Fibroblast of skin of left biceps (primary cell): ENCODE measurements at regions not wholly inside any gene's neighbourhood (a gene's known extent, or its start where the extent isn't known, plus 50 kb on each side); places are given as distances from the start of the nearest gene placed in this dataset.
"Not testable (repeated sequence)": the region's sequence is repeated elsewhere in the genome, so short reads cannot be mapped to it uniquely, and the experiment has no call there.

ENCODE experiments used
- DNase-seq, 2 experiments: peaks; one replicate each; pipeline ENCODE4 v3.0.0-alpha.2; 2013; ENCODE audit warnings: low read depth in 2 of 2

GRCh38 chr15:22134941-22135566, 54.7 kb downstream of the OR4M2 start:
- DNase-seq = not testable (repeated sequence)

- DNase-seq = not testable (repeated sequence)
Observed at GRCh38 chr15:22137572-22137971, 57.2 kb downstream of the OR4M2 start.

- DNase-seq = not testable (repeated sequence)
Observed at GRCh38 chr15:22141106-22141505, 60.8 kb downstream of the OR4M2 start.

GRCh38 chr15:22148109-22148508, 67.8 kb downstream of the OR4M2 start:
- DNase-seq = not testable (repeated sequence)

GRCh38 chr15:22158243-22158642, 77.9 kb downstream of the OR4M2 start:
- DNase-seq = not testable (repeated sequence)

GRCh38 chr15:22160283-22160682, 80.0 kb downstream of the OR4M2 start:
- DNase-seq = not testable (repeated sequence)

- not testable (repeated sequence) for DNase-seq
Observed at GRCh38 chr15:22160741-22161140, 80.4 kb downstream of the OR4M2 start.

- not testable (repeated sequence) for DNase-seq
Observed at GRCh38 chr15:22161398-22161797, 81.1 kb downstream of the OR4M2 start.

GRCh38 chr15:22163715-22164114, 83.4 kb downstream of the OR4M2 start:
- not testable (repeated sequence) for DNase-seq

- not testable (repeated sequence) for DNase-seq
Observed at GRCh38 chr15:22167521-22167920, 87.2 kb downstream of the OR4M2 start.

GRCh38 chr15:22173029-22173998, 93.0 kb downstream of the OR4M2 start:
- not testable (repeated sequence) for DNase-seq

- DNase-seq = not testable (repeated sequence)
Observed at GRCh38 chr15:22174088-22174487, 93.8 kb downstream of the OR4M2 start.

- not testable (repeated sequence) for DNase-seq
Observed at GRCh38 chr15:22177965-22178364, 97.6 kb downstream of the OR4M2 start.

- DNase-seq = not testable (repeated sequence)
Observed at GRCh38 chr15:22178438-22178837, 98.1 kb downstream of the OR4M2 start.

- DNase-seq = not testable (repeated sequence)
Observed at GRCh38 chr15:22179043-22179442, 98.7 kb downstream of the OR4M2 start.

- DNase-seq = not testable (repeated sequence)
Observed at GRCh38 chr15:22180611-22181010, 100.3 kb downstream of the OR4M2 start.

- not testable (repeated sequence) for DNase-seq
Observed at GRCh38 chr15:22184678-22185077, 104.4 kb downstream of the OR4M2 start.

- DNase-seq = not testable (repeated sequence)
Observed at GRCh38 chr15:22186846-22187532, 106.7 kb downstream of the OR4M2 start.

GRCh38 chr15:22191818-22192217, 111.5 kb downstream of the OR4M2 start:
- DNase-seq = not testable (repeated sequence)

- not testable (repeated sequence) for DNase-seq
Observed at GRCh38 chr15:22194739-22195617, 114.7 kb downstream of the OR4M2 start.

- not testable (repeated sequence) for DNase-seq
Observed at GRCh38 chr15:22196423-22196822, 116.1 kb downstream of the OR4M2 start.
